GM21447 (cell line): ENCODE measurements at regions not wholly inside any gene's neighbourhood (a gene's known extent, or its start where the extent isn't known, plus 50 kb on each side); places are given as distances from the start of the nearest gene placed in this dataset.

Experiments used
- ATAC-seq: cut with Tn5 transposase; IDR thresholded peaks from one replicate; pipeline ENCODE4 v1.9.1; 2021; ENCODE audit not compliant: unreplicated experiment

GRCh38 chr3:34851137-34851536, 788.2 kb upstream of the ARPP21 start:
- ATAC-seq, result no peak

GRCh38 chr3:34852844-34853439, 786.4 kb upstream of the ARPP21 start:
- ATAC-seq, result no peak

- no peak for ATAC-seq
Observed at GRCh38 chr3:34856081-34856947, 783.0 kb upstream of the ARPP21 start.

- no peak for ATAC-seq
Observed at GRCh38 chr3:34858067-34858660, 781.2 kb upstream of the ARPP21 start.

GRCh38 chr3:34859746-34860145, 779.6 kb upstream of the ARPP21 start:
- no peak for ATAC-seq

GRCh38 chr3:34862456-34862855, 776.9 kb upstream of the ARPP21 start:
- no peak for ATAC-seq

- no peak for ATAC-seq
Observed at GRCh38 chr3:34863485-34863884, 775.8 kb upstream of the ARPP21 start.

GRCh38 chr3:34864011-34864410, 775.3 kb upstream of the ARPP21 start:
- no peak for ATAC-seq

- ATAC-seq, result no peak
Observed at GRCh38 chr3:34865346-34865745, 774.0 kb upstream of the ARPP21 start.

- no peak for ATAC-seq
Observed at GRCh38 chr3:34868935-34869334, 770.4 kb upstream of the ARPP21 start.

- no peak for ATAC-seq
Observed at GRCh38 chr3:34869696-34870095, 769.6 kb upstream of the ARPP21 start.

- ATAC-seq, result no peak
Observed at GRCh38 chr3:34872406-34872805, 766.9 kb upstream of the ARPP21 start.

GRCh38 chr3:34876997-34877396, 762.3 kb upstream of the ARPP21 start:
- ATAC-seq, result no peak

GRCh38 chr3:34878488-34878887, 760.8 kb upstream of the ARPP21 start:
- no peak for ATAC-seq

GRCh38 chr3:34881026-34881425, 758.3 kb upstream of the ARPP21 start:
- no peak for ATAC-seq

- ATAC-seq, result no peak
Observed at GRCh38 chr3:34882764-34883163, 756.6 kb upstream of the ARPP21 start.

- no peak for ATAC-seq
Observed at GRCh38 chr3:34884007-34884406, 755.3 kb upstream of the ARPP21 start.

GRCh38 chr3:34886443-34886842, 752.9 kb upstream of the ARPP21 start:
- ATAC-seq, result no peak

- ATAC-seq, result no peak
Observed at GRCh38 chr3:34889641-34890040, 749.7 kb upstream of the ARPP21 start.

- ATAC-seq, result no peak
Observed at GRCh38 chr3:34890247-34890646, 749.1 kb upstream of the ARPP21 start.

GRCh38 chr3:34891941-34892340, 747.4 kb upstream of the ARPP21 start:
- ATAC-seq, result no peak

- ATAC-seq, result no peak
Observed at GRCh38 chr3:34895841-34896240, 743.5 kb upstream of the ARPP21 start.
